Nephron progenitor cell (in vitro differentiated cells): ENCODE measurements at regions not wholly inside any gene's neighbourhood (a gene's known extent, or its start where the extent isn't known, plus 50 kb on each side); places are given as distances from the start of the nearest gene placed in this dataset.

Source experiments
- DNase-seq: peaks from one replicate; pipeline ENCODE4 v3.0.0; 2021
- H3K27ac Mint-ChIP-seq: 2 replicates; pipeline ENCODE4 v1.8.0; 2021; ENCODE audit warnings: mild to moderate bottlenecking, moderate library complexity, mixed read lengths
- H3K27me3 Mint-ChIP-seq: 2 replicates; pipeline ENCODE4 v1.8.0; 2021; ENCODE audit warnings: mild to moderate bottlenecking, low read depth, mixed read lengths; ENCODE audit not compliant: poor library complexity
- H3K36me3 Mint-ChIP-seq: 2 replicates; pipeline ENCODE4 v1.8.0; 2021; ENCODE audit warnings: low read depth, mixed read lengths
- H3K4me1 Mint-ChIP-seq: 2 replicates; pipeline ENCODE4 v1.8.0; 2021; ENCODE audit warnings: mixed read lengths
- H3K4me3 Mint-ChIP-seq: 2 replicates; pipeline ENCODE4 v1.8.0; 2021; ENCODE audit warnings: mild to moderate bottlenecking, moderate library complexity, mixed read lengths
- H3K9me3 Mint-ChIP-seq: 2 replicates; pipeline ENCODE4 v1.8.0; 2021; ENCODE audit warnings: mild to moderate bottlenecking, moderate library complexity, mixed read lengths
- CTCF ChIP-seq: fragments of 200-600 bp; sonication (generic); IDR thresholded peaks from 2 replicates; pipeline ENCODE4 v1.5.0; 2021; ENCODE audit warnings: antibody characterized with exemption

- Mint-ChIP-seq H3K4me1 (no peaks in the 10 kb centered on the region), H3K27ac (no peak overlapping the region), H3K4me3 (no peak overlapping the region), H3K27me3 (peaks cover 3% of the 10 kb centered on the region), H3K9me3 (peaks cover 89% of the 10 kb centered on the region), H3K36me3 (no peaks in the 10 kb centered on the region)
- TF ChIP-seq CTCF: no peak
- DNase-seq: no peak
Measured at GRCh38 chr7:56188823-56189346, 72.7 kb upstream of the NUPR2 start.

- H3K4me1 Mint-ChIP-seq: no peaks in the 10 kb centered on the region
- H3K27ac Mint-ChIP-seq: no peak overlapping the region
- H3K9me3 Mint-ChIP-seq: peaks cover 89% of the 10 kb centered on the region
- no peak for DNase-seq
- no peak for TF ChIP-seq CTCF
- no peak overlapping the region for H3K4me3 Mint-ChIP-seq
- H3K36me3 Mint-ChIP-seq: no peaks in the 10 kb centered on the region
- H3K27me3 Mint-ChIP-seq: peaks cover 3% of the 10 kb centered on the region
Measured at GRCh38 chr7:56188376-56188775, 72.2 kb upstream of the NUPR2 start.

- no peaks in the 10 kb centered on the region for H3K36me3 Mint-ChIP-seq
- TF ChIP-seq CTCF: no peak
- no peaks in the 10 kb centered on the region for H3K4me1 Mint-ChIP-seq
- no peaks in the 10 kb centered on the region for H3K27me3 Mint-ChIP-seq
- H3K9me3 Mint-ChIP-seq: peaks cover 88% of the 10 kb centered on the region
- H3K27ac Mint-ChIP-seq: no peak overlapping the region
- no peak overlapping the region for H3K4me3 Mint-ChIP-seq
- DNase-seq: no peak
Measured at GRCh38 chr7:56181010-56181409, 64.8 kb upstream of the NUPR2 start.

- Mint-ChIP-seq H3K36me3 (no peaks in the 10 kb centered on the region), H3K4me1 (no peaks in the 10 kb centered on the region), H3K27ac (no peak overlapping the region), H3K9me3 (peaks cover 83% of the 10 kb centered on the region), H3K4me3 (no peak overlapping the region), H3K27me3 (no peaks in the 10 kb centered on the region)
- no peak for TF ChIP-seq CTCF
- no peak for DNase-seq
Measured at GRCh38 chr7:56175771-56176170, 59.6 kb upstream of the NUPR2 start.

- TF ChIP-seq CTCF: no peak
- Mint-ChIP-seq H3K27me3 (no peaks in the 10 kb centered on the region), H3K27ac (no peak overlapping the region), H3K4me1 (no peaks in the 10 kb centered on the region), H3K9me3 (peaks cover 83% of the 10 kb centered on the region), H3K36me3 (no peaks in the 10 kb centered on the region), H3K4me3 (no peak overlapping the region)
- no peak for DNase-seq
Measured at GRCh38 chr7:56174875-56175760, 58.9 kb upstream of the NUPR2 start.
